ENCODE measurements at regions not wholly inside any gene's neighbourhood (a gene's known extent, or its start where the extent isn't known, plus 50 kb on each side); places are given as distances from the start of the nearest gene placed in this dataset.
A peak's percentile ranks its signal among the peaks of the same experiment; 100 is the strongest.

GRCh38 chr6:56849896-56850295, 105.0 kb upstream of the BEND6 start:
- intact Hi-C loops (cut with micrococcal nuclease), result loop anchor here (5.0 to 10.0 kb wide), 2 partner anchors 143 to 215 kb away; no protein-coding TSS in a partner anchor
- no peak overlapping the region for H3K4me3 Mint-ChIP-seq
- POLR2A ChIA-PET, result interaction anchor here (0.7 kb wide), 1 partner anchor 222 kb away, joined by 3 read pairs; no protein-coding TSS in a partner anchor
- no peak for ATAC-seq
- TF ChIP-seq CTCF (IDR thresholded peaks at IDR 0.05), result no peak
- H3K27me3 Mint-ChIP-seq, result peaks cover 59% of the 10 kb centered on the region
- no peak for DNase-seq
- no peaks in the 10 kb centered on the region for H3K9me3 Mint-ChIP-seq
- H3K27ac Mint-ChIP-seq, result no peak overlapping the region
- H3K36me3 Mint-ChIP-seq (ENCODE audit: low read depth), result no peaks in the 10 kb centered on the region
- CTCF ChIA-PET, result interaction anchor here (0.8 to 3.0 kb wide), 4 partner anchors 53 to 467 kb away, joined by 3 to 12 read pairs (median 6); no protein-coding TSS in a partner anchor
- peaks cover 13% of the 10 kb centered on the region for H3K4me1 Mint-ChIP-seq (ENCODE audit: low read depth)

- DNase-seq (no peak), ATAC-seq (no peak)
- TF ChIP-seq CTCF (IDR thresholded peaks at IDR 0.05), result no peak
- ChIA-PET POLR2A (no interaction called here), CTCF (no interaction called here)
- H3K27me3 Mint-ChIP-seq, result peaks cover 60% of the 10 kb centered on the region
- no peak overlapping the region for H3K27ac Mint-ChIP-seq
- H3K4me1 Mint-ChIP-seq (ENCODE audit: low read depth), result peaks cover 13% of the 10 kb centered on the region
- H3K9me3 Mint-ChIP-seq, result no peaks in the 10 kb centered on the region
- intact Hi-C loops (cut with micrococcal nuclease), result no loop called here
- no peaks in the 10 kb centered on the region for H3K36me3 Mint-ChIP-seq (ENCODE audit: low read depth)
- H3K4me3 Mint-ChIP-seq, result no peak overlapping the region
Measured at GRCh38 chr6:56848105-56848504, 106.8 kb upstream of the BEND6 start.

GRCh38 chr6:56845032-56845431, 109.9 kb upstream of the BEND6 start:
- no peak overlapping the region for H3K4me3 Mint-ChIP-seq
- ATAC-seq, result no peak
- H3K9me3 Mint-ChIP-seq, result no peaks in the 10 kb centered on the region
- DNase-seq, result no peak
- H3K36me3 Mint-ChIP-seq (ENCODE audit: low read depth), result no peaks in the 10 kb centered on the region
- no peak overlapping the region for H3K27ac Mint-ChIP-seq
- TF ChIP-seq CTCF (IDR thresholded peaks at IDR 0.05), result no peak
- intact Hi-C loops (cut with micrococcal nuclease), result no loop called here
- H3K27me3 Mint-ChIP-seq, result peaks cover 57% of the 10 kb centered on the region
- ChIA-PET POLR2A (no interaction called here), CTCF (interaction anchor here (1.5 kb wide), 1 partner anchor 135 kb away, joined by 12 read pairs; no protein-coding TSS in a partner anchor)
- H3K4me1 Mint-ChIP-seq (ENCODE audit: low read depth), result peaks cover 6% of the 10 kb centered on the region

- Mint-ChIP-seq H3K4me3 (peak overlapping the region; percentile 58), H3K27ac (no peak overlapping the region), H3K27me3 (peaks cover 56% of the 10 kb centered on the region), H3K36me3 (ENCODE audit: low read depth) (no peaks in the 10 kb centered on the region), H3K9me3 (no peaks in the 10 kb centered on the region), H3K4me1 (ENCODE audit: low read depth) (peaks cover 6% of the 10 kb centered on the region)
- peak; percentile 73 for DNase-seq
- peak; percentile 97 for ATAC-seq
- ChIA-PET POLR2A (no interaction called here), CTCF (interaction anchor here (0.6 to 1.5 kb wide), 5 partner anchors 10 to 298 kb away, joined by 3 to 12 read pairs (median 3); no protein-coding TSS in a partner anchor)
- no peak for TF ChIP-seq CTCF (IDR thresholded peaks at IDR 0.05)
- intact Hi-C loops (cut with micrococcal nuclease), result no loop called here
Measured at GRCh38 chr6:56843476-56844349, 111.2 kb upstream of the BEND6 start.

All from activated CD8-positive, alpha-beta T cell treated with anti-CD3 and anti-CD28 coated beads for 36 hours (primary cell).